ENCODE measurements at regions not wholly inside any gene's neighbourhood (a gene's known extent, or its start where the extent isn't known, plus 50 kb on each side); places are given as distances from the start of the nearest gene placed in this dataset.

- no peaks in the 10 kb centered on the region for H4K20me1 ChIP-seq (ENCODE audit: insufficient read depth, low read length, poor library complexity, severe bottlenecking)
- no peak overlapping the region for H2AFZ ChIP-seq (ENCODE audit: low read length)
- H3K36me3 ChIP-seq (ENCODE audit: insufficient read depth, low read length): peaks cover 4% of the 10 kb centered on the region; the same call in 1 of the 2 replicates
- H3K9me2 ChIP-seq (replicated peaks; ENCODE audit: low read depth, low read length): no peaks in the 10 kb centered on the region
- H3F3A ChIP-seq (ENCODE audit: low read depth): no peaks in the 10 kb centered on the region
- H3K9ac ChIP-seq (ENCODE audit: low read depth, low read length, poor library complexity, severe bottlenecking): no peak overlapping the region
- no peak overlapping the region for H3K4me2 ChIP-seq (ENCODE audit: low read depth, low read length, poor library complexity, severe bottlenecking)
- H3K27me3 ChIP-seq (ENCODE audit: insufficient read depth, low read length, poor library complexity, severe bottlenecking): no peaks in the 10 kb centered on the region
- no peak overlapping the region for H3K4me3 ChIP-seq (ENCODE audit: low read length, poor library complexity, severe bottlenecking)
- TF ChIP-seq CTCF (conservative IDR thresholded peaks at IDR 0.05; ENCODE audit: low read length) (no peak), EZH2phosphoT487 (IDR thresholded peaks at IDR 0.05; ENCODE audit: borderline replicate concordance) (no peak)
- H3K4me1 ChIP-seq (ENCODE audit: insufficient read depth, low read length, poor library complexity, severe bottlenecking): peaks cover 14% of the 10 kb centered on the region
- no peaks in the 10 kb centered on the region for H3K9me3 ChIP-seq (ENCODE audit: insufficient read depth, low read depth, low read length)
- no peaks in the 10 kb centered on the region for H3K79me2 ChIP-seq (ENCODE audit: insufficient read depth, low read length)
These were observed 81.0 kb upstream of the SPRY1 start for GRCh38 chr4:123315617-123316016.

- Histone ChIP-seq H3K4me3 (ENCODE audit: low read length, poor library complexity, severe bottlenecking) (no peak overlapping the region), H3K4me2 (ENCODE audit: low read depth, low read length, poor library complexity, severe bottlenecking) (no peak overlapping the region), H3K27me3 (ENCODE audit: insufficient read depth, low read length, poor library complexity, severe bottlenecking) (no peaks in the 10 kb centered on the region), H3K79me2 (ENCODE audit: insufficient read depth, low read length) (no peaks in the 10 kb centered on the region), H4K20me1 (ENCODE audit: insufficient read depth, low read length, poor library complexity, severe bottlenecking) (no peaks in the 10 kb centered on the region), H3K9ac (ENCODE audit: low read depth, low read length, poor library complexity, severe bottlenecking) (no peak overlapping the region), H3K36me3 (ENCODE audit: insufficient read depth, low read length) (peaks cover 4% of the 10 kb centered on the region; the same call in 1 of the 2 replicates), H2AFZ (ENCODE audit: low read length) (no peak overlapping the region), H3F3A (ENCODE audit: low read depth) (no peaks in the 10 kb centered on the region), H3K9me3 (ENCODE audit: insufficient read depth, low read depth, low read length) (peaks cover 8% of the 10 kb centered on the region; the same call in 1 of the 2 replicates), H3K9me2 (replicated peaks; ENCODE audit: low read depth, low read length) (no peaks in the 10 kb centered on the region), H3K4me1 (ENCODE audit: insufficient read depth, low read length, poor library complexity, severe bottlenecking) (peaks cover 10% of the 10 kb centered on the region)
- TF ChIP-seq EZH2phosphoT487 (IDR thresholded peaks at IDR 0.05; ENCODE audit: borderline replicate concordance) (no peak), CTCF (conservative IDR thresholded peaks at IDR 0.05; ENCODE audit: low read length) (no peak)
These were observed 79.4 kb upstream of the SPRY1 start for GRCh38 chr4:123317211-123317610.

- Histone ChIP-seq H3K4me2 (ENCODE audit: low read depth, low read length, poor library complexity, severe bottlenecking) (no peak overlapping the region), H3K79me2 (ENCODE audit: insufficient read depth, low read length) (no peaks in the 10 kb centered on the region)
These were observed 77.0 kb upstream of the SPRY1 start for GRCh38 chr4:123319639-123320038.

More at GRCh38 chr4:123319639-123320038, 77.0 kb upstream of the SPRY1 start:
- Histone ChIP-seq H2AFZ (ENCODE audit: low read length) (no peak overlapping the region), H3K4me1 (ENCODE audit: insufficient read depth, low read length, poor library complexity, severe bottlenecking) (peaks cover 1% of the 10 kb centered on the region), H4K20me1 (ENCODE audit: insufficient read depth, low read length, poor library complexity, severe bottlenecking) (no peaks in the 10 kb centered on the region), H3F3A (ENCODE audit: low read depth) (no peaks in the 10 kb centered on the region), H3K27me3 (ENCODE audit: insufficient read depth, low read length, poor library complexity, severe bottlenecking) (no peaks in the 10 kb centered on the region), H3K9me3 (ENCODE audit: insufficient read depth, low read depth, low read length) (peaks cover 11% of the 10 kb centered on the region; the same call in 1 of the 2 replicates), H3K9me2 (replicated peaks; ENCODE audit: low read depth, low read length) (no peaks in the 10 kb centered on the region), H3K9ac (ENCODE audit: low read depth, low read length, poor library complexity, severe bottlenecking) (no peak overlapping the region), H3K4me3 (ENCODE audit: low read length, poor library complexity, severe bottlenecking) (no peak overlapping the region), H3K36me3 (ENCODE audit: insufficient read depth, low read length) (peaks cover 4% of the 10 kb centered on the region; the same call in 1 of the 2 replicates)
- no peak for TF ChIP-seq CTCF (conservative IDR thresholded peaks at IDR 0.05; ENCODE audit: low read length)
- no peak for TF ChIP-seq EZH2phosphoT487 (IDR thresholded peaks at IDR 0.05; ENCODE audit: borderline replicate concordance)

Data from Loucy (cell line).